GM23338 (cell line): ENCODE measurements at regions not wholly inside any gene's neighbourhood (a gene's known extent, or its start where the extent isn't known, plus 50 kb on each side); places are given as distances from the start of the nearest gene placed in this dataset.

Experiments used
- CREB1 ChIP-seq: fragments of 250-450 bp; sonication (Bioruptor Pico); IDR thresholded peaks from 2 replicates; pipeline ENCODE4 v1.5.0; 2020; ENCODE audit warnings: low read depth, mild to moderate bottlenecking, moderate library complexity
- EZH2 ChIP-seq: fragments of 200-600 bp; sonication (generic); IDR thresholded peaks from one replicate; pipeline ENCODE4 v1.8.0; 2017; ENCODE audit warnings: antibody characterized with exemption, mild to moderate bottlenecking, low read depth; ENCODE audit not compliant: unreplicated experiment
- EZH2phosphoT487 ChIP-seq: fragments of 200-600 bp; sonication (generic); IDR thresholded peaks from one replicate; pipeline ENCODE4 v1.8.1; 2018; ENCODE audit warnings: antibody characterized with exemption; ENCODE audit not compliant: unreplicated experiment
- JUNB ChIP-seq: IDR thresholded peaks from one replicate; pipeline ENCODE4 v1.6.1; 2016; ENCODE audit warnings: antibody characterized with exemption; ENCODE audit not compliant: unreplicated experiment
- POLR2AphosphoS5 ChIP-seq: IDR thresholded peaks from 2 replicates; pipeline ENCODE4 v1.6.1; 2016; ENCODE audit warnings: antibody characterized with exemption, low read depth
- REST ChIP-seq: IDR thresholded peaks from one replicate; pipeline ENCODE4 v1.6.1; 2018; ENCODE audit warnings: antibody characterized with exemption; ENCODE audit not compliant: unreplicated experiment
- ZNF331 ChIP-seq: fragments of 250-450 bp; sonication (Bioruptor Pico); IDR thresholded peaks from 2 replicates; pipeline ENCODE4 v1.5.0; 2020; ENCODE audit warnings: low read depth, mild to moderate bottlenecking, moderate library complexity
- TF ChIP-seq, protein P1 (sequence below), 2 experiments: fragments of 200-600 bp in 1 of 2; sonication (generic) in 1 of 2; conservative IDR thresholded peaks; 2 replicates each; pipeline versions ENCODE4 v1.5.1 to v1.6.1; 2016 to 2017; ENCODE audit warnings: antibody characterized with exemption in 2 of 2, low read depth in 2 of 2, mild to moderate bottlenecking in 2 of 2, moderate library complexity in 1 of 2
- TF ChIP-seq, protein P2 (sequence below): IDR thresholded peaks from 2 replicates; pipeline ENCODE4 v1.6.1; 2016; ENCODE audit warnings: antibody characterized with exemption

- no peak for TF ChIP-seq CREB1 (CRISPR knock-in tag)
- TF ChIP-seq, protein P1, sequence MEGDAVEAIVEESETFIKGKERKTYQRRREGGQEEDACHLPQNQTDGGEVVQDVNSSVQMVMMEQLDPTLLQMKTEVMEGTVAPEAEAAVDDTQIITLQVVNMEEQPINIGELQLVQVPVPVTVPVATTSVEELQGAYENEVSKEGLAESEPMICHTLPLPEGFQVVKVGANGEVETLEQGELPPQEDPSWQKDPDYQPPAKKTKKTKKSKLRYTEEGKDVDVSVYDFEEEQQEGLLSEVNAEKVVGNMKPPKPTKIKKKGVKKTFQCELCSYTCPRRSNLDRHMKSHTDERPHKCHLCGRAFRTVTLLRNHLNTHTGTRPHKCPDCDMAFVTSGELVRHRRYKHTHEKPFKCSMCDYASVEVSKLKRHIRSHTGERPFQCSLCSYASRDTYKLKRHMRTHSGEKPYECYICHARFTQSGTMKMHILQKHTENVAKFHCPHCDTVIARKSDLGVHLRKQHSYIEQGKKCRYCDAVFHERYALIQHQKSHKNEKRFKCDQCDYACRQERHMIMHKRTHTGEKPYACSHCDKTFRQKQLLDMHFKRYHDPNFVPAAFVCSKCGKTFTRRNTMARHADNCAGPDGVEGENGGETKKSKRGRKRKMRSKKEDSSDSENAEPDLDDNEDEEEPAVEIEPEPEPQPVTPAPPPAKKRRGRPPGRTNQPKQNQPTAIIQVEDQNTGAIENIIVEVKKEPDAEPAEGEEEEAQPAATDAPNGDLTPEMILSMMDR (conservative IDR thresholded peaks at IDR 0.05; ENCODE audit: low read depth in 2 of 2), result no peak
- TF ChIP-seq, protein P2, sequence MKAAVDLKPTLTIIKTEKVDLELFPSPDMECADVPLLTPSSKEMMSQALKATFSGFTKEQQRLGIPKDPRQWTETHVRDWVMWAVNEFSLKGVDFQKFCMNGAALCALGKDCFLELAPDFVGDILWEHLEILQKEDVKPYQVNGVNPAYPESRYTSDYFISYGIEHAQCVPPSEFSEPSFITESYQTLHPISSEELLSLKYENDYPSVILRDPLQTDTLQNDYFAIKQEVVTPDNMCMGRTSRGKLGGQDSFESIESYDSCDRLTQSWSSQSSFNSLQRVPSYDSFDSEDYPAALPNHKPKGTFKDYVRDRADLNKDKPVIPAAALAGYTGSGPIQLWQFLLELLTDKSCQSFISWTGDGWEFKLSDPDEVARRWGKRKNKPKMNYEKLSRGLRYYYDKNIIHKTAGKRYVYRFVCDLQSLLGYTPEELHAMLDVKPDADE, result no peak
- TF ChIP-seq EZH2, result no peak
- no peak for TF ChIP-seq POLR2AphosphoS5
- TF ChIP-seq REST, result no peak
- no peak for TF ChIP-seq EZH2phosphoT487
- no peak for TF ChIP-seq JUNB
- no peak for TF ChIP-seq ZNF331
Measured at GRCh38 chr7:25619963-25620799, 391.9 kb upstream of the NPVF start.
